K562 (cell line): ENCODE measurements at regions not wholly inside any gene's neighbourhood (a gene's known extent, or its start where the extent isn't known, plus 50 kb on each side); places are given as distances from the start of the nearest gene placed in this dataset.

ENCODE experiments used
- ATAC-seq: fragments of 200-7000 bp; cut with Tn5 transposase; 3 replicates; pipeline ENCODE4 v1.9.1; 2020; ENCODE audit warnings: moderate library complexity
- BruUV-seq: library from RNA; stranded (reverse); fragments of 400-500 nt; replicated peaks from 2 replicates; lab custom pipeline; 2021; lab: Mats Ljungman, UMichigan
- CTCF ChIA-PET: fragments of 300-600 bp; formaldehyde crosslinking; extraction: SDS; loops from one replicate; lab custom pipeline; 2021; ENCODE audit warnings: low intra/inter-chr PET ratio; lab: Yijun Ruan, JAX
- POLR2A ChIA-PET: fragments of 300-600, 350-650 bp; sonication (Branson Sonifier 250); formaldehyde crosslinking; extraction: SDS; loops from one replicate; lab custom pipeline; 2021; ENCODE audit warnings: antibody characterized with exemption, inconsistent platforms; lab: Yijun Ruan, JAX
- DNase-seq, 4 experiments: peaks; one replicate each; pipeline versions ENCODE4 v3.0.0 to v3.0.0-alpha.2; 2011 to 2018; ENCODE audit warnings: low spot score in 3 of 4, mixed read lengths in 3 of 4; ENCODE audit errors: extremely low read depth in 1 of 4
- FAIRE-seq: peaks from 2 replicates; lab custom pipeline; 2011; peaks lifted over from hg19 to GRCh38; lab: Jason Lieb, UNC
- H2AFZ ChIP-seq: 2 replicates; pipeline ENCODE4 v1.6.0; 2011; ENCODE audit warnings: low read depth, low read length, control low read depth, inconsistent platforms
- H3K27ac ChIP-seq: fragments of 200-600 bp; 3 replicates; pipeline ENCODE4 v1.8.0; 2011; ENCODE audit warnings: low read depth, mild to moderate bottlenecking, control low read depth, inconsistent platforms, low read length, moderate library complexity, mixed read lengths; ENCODE audit errors: extremely low read depth
- H3K27me3 ChIP-seq, 2 experiments: fragments of 300-600 bp in 1 of 2; 2 replicates in 1 of 2; 3 replicates in 1 of 2; pipeline versions ENCODE4 v1.6.0 to v1.8.0; 2011; ENCODE audit warnings: inconsistent platforms in 2 of 2, low read length in 2 of 2, mild to moderate bottlenecking in 1 of 2, mixed read lengths in 1 of 2, moderate library complexity in 1 of 2; ENCODE audit not compliant: control insufficient read depth in 2 of 2, insufficient read depth in 2 of 2
- H3K36me3 ChIP-seq: fragments of 300-600 bp; 3 replicates; pipeline ENCODE4 v1.8.0; 2011; ENCODE audit warnings: mild to moderate bottlenecking, low read length, inconsistent platforms; ENCODE audit not compliant: control insufficient read depth, insufficient read depth
- H3K4me1 ChIP-seq, 2 experiments: fragments of 200-600 bp in 1 of 2; replicated peaks in 1 of 2; 2 replicates in 1 of 2; 3 replicates in 1 of 2; pipeline versions ENCODE4 v1.5.1 to v1.8.0; 2011; ENCODE audit warnings: inconsistent platforms in 2 of 2, low read length in 2 of 2, mild to moderate bottlenecking in 1 of 2, mixed read lengths in 1 of 2, moderate library complexity in 1 of 2; ENCODE audit not compliant: control insufficient read depth in 2 of 2, insufficient read depth in 2 of 2
- H3K4me2 ChIP-seq: 2 replicates; pipeline ENCODE4 v1.6.1; 2011; ENCODE audit warnings: low read length, control low read depth, inconsistent platforms, mixed read lengths; ENCODE audit not compliant: insufficient read depth
- H3K4me3 ChIP-seq: fragments of 200-600 bp; sonication (generic), shearing (Covaris generic); 2 replicates; pipeline ENCODE4 v1.5.1; 2016; ENCODE audit warnings: control low read depth, inconsistent platforms
- H3K79me2 ChIP-seq: fragments of 200-600 bp; 3 replicates; pipeline ENCODE4 v1.8.0; 2011; ENCODE audit warnings: low read length, inconsistent platforms; ENCODE audit not compliant: control insufficient read depth, insufficient read depth
- H3K9ac ChIP-seq, 2 experiments: 2 replicates each; pipeline versions ENCODE4 v1.6.0 to v1.6.1; 2011; ENCODE audit warnings: low read depth in 2 of 2, low read length in 2 of 2, control low read depth in 1 of 2, inconsistent platforms in 1 of 2, mild to moderate bottlenecking in 1 of 2, mixed read lengths in 1 of 2; ENCODE audit not compliant: insufficient read depth in 1 of 2
- H3K9me1 ChIP-seq: one replicate; pipeline ENCODE4 v1.6.0; 2011; ENCODE audit warnings: inconsistent platforms, mild to moderate bottlenecking, low read length, moderate library complexity; ENCODE audit not compliant: control insufficient read depth, insufficient read depth
- H3K9me3 ChIP-seq: replicated peaks from 2 replicates; pipeline ENCODE4 v1.5.1; 2011; ENCODE audit warnings: low read depth, low read length, inconsistent platforms; ENCODE audit not compliant: control insufficient read depth, insufficient read depth
- H4K20me1 ChIP-seq: replicated peaks from 2 replicates; pipeline ENCODE4 v1.6.1; 2011; ENCODE audit warnings: low read length, inconsistent platforms, mixed read lengths; ENCODE audit not compliant: control insufficient read depth, insufficient read depth
- MGA ChIP-seq: fragments of 450-650 bp; IDR thresholded peaks from 2 replicates; pipeline ENCODE4 v1.6.1; 2016; ENCODE audit warnings: mild to moderate bottlenecking, moderate library complexity
- TAF7 ChIP-seq: fragments of 450-650 bp; IDR thresholded peaks from 2 replicates; pipeline ENCODE4 v1.6.1; 2016; ENCODE audit warnings: missing genetic modification characterization, missing compliant biosample characterization
- ZNF583 ChIP-seq: fragments of 250-450 bp; sonication (Bioruptor Pico); IDR thresholded peaks from 2 replicates; pipeline ENCODE4 v1.4.0; 2020
- in situ Hi-C: fragments of 300-500 bp; cut with MboI; formaldehyde crosslinking; loops from 4 replicates; pipeline ENCODE4 v1.15.0; 2018; ENCODE audit warnings: inconsistent platforms, mixed read lengths
- intact Hi-C: fragments of 100-400 bp; cut with micrococcal nuclease; formaldehyde crosslinking; loops from 2 replicates; pipeline ENCODE4 v1.14.2; 2022
- TF ChIP-seq, protein P1 (sequence below): fragments of 250-450 bp; sonication (Bioruptor Pico); IDR thresholded peaks from 2 replicates; pipeline ENCODE4 v1.5.0; 2021
- TF ChIP-seq, protein P2 (sequence below): IDR thresholded peaks from 3 replicates; pipeline ENCODE4 v1.6.1; 2011; ENCODE audit warnings: borderline replicate concordance, mild to moderate bottlenecking, moderate library complexity; ENCODE audit not compliant: insufficient read length; ENCODE audit errors: extremely low read depth
- TF ChIP-seq, protein P3 (sequence below), 2 experiments: fragments of 450-650 bp in 1 of 2; sonication (generic) in 1 of 2; formaldehyde crosslinking; conservative IDR thresholded peaks; 2 replicates each; pipeline versions ENCODE4 v1.4.0 to v1.8.1; 2020 to 2022; ENCODE audit warnings: mild to moderate bottlenecking in 1 of 2, missing genetic modification reagents in 1 of 2

DNA sequence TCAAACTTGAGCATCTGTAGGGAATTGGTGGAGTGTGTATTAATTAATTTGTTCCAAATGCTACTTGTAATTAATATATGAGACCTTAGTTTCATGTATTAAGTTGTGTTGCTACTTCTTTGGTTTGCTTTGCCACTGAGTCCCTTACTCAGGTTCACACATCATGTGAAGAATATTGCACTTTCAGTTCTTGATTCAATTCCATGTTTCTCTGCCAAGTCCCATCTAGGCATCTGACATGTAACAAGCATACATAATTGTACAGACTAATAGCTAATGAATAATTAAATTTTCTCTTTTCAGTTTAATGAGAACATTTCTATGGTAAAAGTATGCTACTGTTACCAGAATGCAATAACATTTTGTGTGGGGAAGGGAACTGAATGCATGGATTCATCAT lies 640.0 kb downstream of the TMTC2 start:
- Histone ChIP-seq H4K20me1 (no peaks in the 10 kb centered on the region), H3K79me2 (no peaks in the 10 kb centered on the region), H3K4me3 (no peak overlapping the region), H3K9me1 (no peaks in the 10 kb centered on the region), H3K4me1 (no peaks in the 10 kb centered on the region), H2AFZ (no peak overlapping the region), H3K4me2 (no peak overlapping the region), H3K36me3 (no peaks in the 10 kb centered on the region), H3K27ac (no peak overlapping the region), H3K27me3 (no peaks in the 10 kb centered on the region), H3K9me3 (no peaks in the 10 kb centered on the region), H3K9ac (no peak overlapping the region)
- ChIA-PET POLR2A (no interaction called here), CTCF (no interaction called here)
- DNase-seq (no peak), ATAC-seq (no peak), FAIRE-seq (no peak)
- no TSS peak for BruUV-seq
- intact Hi-C loops (no loop called here), in situ Hi-C loops (no loop called here)
- no peak for TF ChIP-seq ZNF583 (CRISPR knock-in tag)
- TF ChIP-seq, protein P1, sequence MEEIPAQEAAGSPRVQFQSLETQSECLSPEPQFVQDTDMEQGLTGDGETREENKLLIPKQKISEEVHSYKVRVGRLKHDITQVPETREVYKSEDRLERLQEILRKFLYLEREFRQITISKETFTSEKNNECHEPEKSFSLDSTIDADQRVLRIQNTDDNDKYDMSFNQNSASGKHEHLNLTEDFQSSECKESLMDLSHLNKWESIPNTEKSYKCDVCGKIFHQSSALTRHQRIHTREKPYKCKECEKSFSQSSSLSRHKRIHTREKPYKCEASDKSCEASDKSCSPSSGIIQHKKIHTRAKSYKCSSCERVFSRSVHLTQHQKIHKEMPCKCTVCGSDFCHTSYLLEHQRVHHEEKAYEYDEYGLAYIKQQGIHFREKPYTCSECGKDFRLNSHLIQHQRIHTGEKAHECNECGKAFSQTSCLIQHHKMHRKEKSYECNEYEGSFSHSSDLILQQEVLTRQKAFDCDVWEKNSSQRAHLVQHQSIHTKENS = no peak
- TF ChIP-seq, protein P2, sequence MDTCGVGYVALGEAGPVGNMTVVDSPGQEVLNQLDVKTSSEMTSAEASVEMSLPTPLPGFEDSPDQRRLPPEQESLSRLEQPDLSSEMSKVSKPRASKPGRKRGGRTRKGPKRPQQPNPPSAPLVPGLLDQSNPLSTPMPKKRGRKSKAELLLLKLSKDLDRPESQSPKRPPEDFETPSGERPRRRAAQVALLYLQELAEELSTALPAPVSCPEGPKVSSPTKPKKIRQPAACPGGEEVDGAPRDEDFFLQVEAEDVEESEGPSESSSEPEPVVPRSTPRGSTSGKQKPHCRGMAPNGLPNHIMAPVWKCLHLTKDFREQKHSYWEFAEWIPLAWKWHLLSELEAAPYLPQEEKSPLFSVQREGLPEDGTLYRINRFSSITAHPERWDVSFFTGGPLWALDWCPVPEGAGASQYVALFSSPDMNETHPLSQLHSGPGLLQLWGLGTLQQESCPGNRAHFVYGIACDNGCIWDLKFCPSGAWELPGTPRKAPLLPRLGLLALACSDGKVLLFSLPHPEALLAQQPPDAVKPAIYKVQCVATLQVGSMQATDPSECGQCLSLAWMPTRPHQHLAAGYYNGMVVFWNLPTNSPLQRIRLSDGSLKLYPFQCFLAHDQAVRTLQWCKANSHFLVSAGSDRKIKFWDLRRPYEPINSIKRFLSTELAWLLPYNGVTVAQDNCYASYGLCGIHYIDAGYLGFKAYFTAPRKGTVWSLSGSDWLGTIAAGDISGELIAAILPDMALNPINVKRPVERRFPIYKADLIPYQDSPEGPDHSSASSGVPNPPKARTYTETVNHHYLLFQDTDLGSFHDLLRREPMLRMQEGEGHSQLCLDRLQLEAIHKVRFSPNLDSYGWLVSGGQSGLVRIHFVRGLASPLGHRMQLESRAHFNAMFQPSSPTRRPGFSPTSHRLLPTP = no peak
- no peak for TF ChIP-seq MGA
- TF ChIP-seq, protein P3, sequence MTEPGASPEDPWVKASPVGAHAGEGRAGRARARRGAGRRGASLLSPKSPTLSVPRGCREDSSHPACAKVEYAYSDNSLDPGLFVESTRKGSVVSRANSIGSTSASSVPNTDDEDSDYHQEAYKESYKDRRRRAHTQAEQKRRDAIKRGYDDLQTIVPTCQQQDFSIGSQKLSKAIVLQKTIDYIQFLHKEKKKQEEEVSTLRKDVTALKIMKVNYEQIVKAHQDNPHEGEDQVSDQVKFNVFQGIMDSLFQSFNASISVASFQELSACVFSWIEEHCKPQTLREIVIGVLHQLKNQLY (CRISPR knock-in tag; conservative IDR thresholded peaks at IDR 0.05) = no peak
- no peak for TF ChIP-seq TAF7
